ENCODE measurements at regions not wholly inside any gene's neighbourhood (a gene's known extent, or its start where the extent isn't known, plus 50 kb on each side); places are given as distances from the start of the nearest gene placed in this dataset.

GRCh38 chr3:73874606-73875369, 250.0 kb upstream of the PDZRN3 start:
- Mint-ChIP-seq H3K4me1 (peaks cover 23% of the 10 kb centered on the region), H3K27me3 (ENCODE audit: low read depth) (no peaks in the 10 kb centered on the region), H3K27ac (peak overlapping the region; percentile 75), H3K4me3 (peak overlapping the region; percentile 23; the same call in 1 of the 2 replicates), H3K36me3 (no peaks in the 10 kb centered on the region), H3K9me3 (peaks cover 18% of the 10 kb centered on the region)
- POLR2A ChIA-PET, result no interaction called here
- TF ChIP-seq FOXP4 (CRISPR knock-in tag; IDR thresholded peaks at IDR 0.05), result 0 out of 2 replicates have a peak, but pooled peaks have one; percentile 15
- TF ChIP-seq ZNF263 (CRISPR knock-in tag; IDR thresholded peaks at IDR 0.05; ENCODE audit: low read depth), result no peak
- CTCF ChIA-PET, result interaction anchor here (0.8 kb wide), 1 partner anchor 1127 kb away, joined by 3 read pairs; no protein-coding TSS in a partner anchor
- DNase-seq (ENCODE audit: low spot score) (no peak), ATAC-seq (peak; percentile 60)

- Mint-ChIP-seq H3K27ac (no peak overlapping the region), H3K9me3 (peaks cover 16% of the 10 kb centered on the region), H3K27me3 (ENCODE audit: low read depth) (no peaks in the 10 kb centered on the region), H3K4me3 (no peak overlapping the region), H3K36me3 (no peaks in the 10 kb centered on the region), H3K4me1 (peaks cover 23% of the 10 kb centered on the region)
- TF ChIP-seq STAT6 (CRISPR knock-in tag; conservative IDR thresholded peaks at IDR 0.05; ENCODE audit: low read depth), result no peak
- TF ChIP-seq SMAD3 (CRISPR knock-in tag; IDR thresholded peaks at IDR 0.05; ENCODE audit: borderline replicate concordance), result no peak
- TF ChIP-seq ELF4 (CRISPR knock-in tag; IDR thresholded peaks at IDR 0.05; ENCODE audit: low read depth), result no peak
- POLR2A ChIA-PET, result interaction anchor here (0.7 kb wide), 1 partner anchor 1335 kb away, joined by 4 read pairs; no protein-coding TSS in a partner anchor
- CTCF ChIA-PET, result interaction anchor here (0.8 kb wide), 1 partner anchor 1127 kb away, joined by 3 read pairs; no protein-coding TSS in a partner anchor
- DNase-seq (ENCODE audit: low spot score), result no peak
- ATAC-seq, result no peak; the same call in 1 of the 2 replicates
Observed at GRCh38 chr3:73874161-73874560, 249.4 kb upstream of the PDZRN3 start.

- Mint-ChIP-seq H3K36me3 (no peaks in the 10 kb centered on the region), H3K4me1 (peaks cover 2% of the 10 kb centered on the region), H3K27ac (no peak overlapping the region; the same call in 1 of the 2 replicates), H3K4me3 (no peak overlapping the region), H3K9me3 (peaks cover 10% of the 10 kb centered on the region), H3K27me3 (ENCODE audit: low read depth) (no peaks in the 10 kb centered on the region)
- ATAC-seq (0 out of 2 replicates have a peak, but pooled peaks have one; percentile 44), DNase-seq (ENCODE audit: low spot score) (peak; percentile 35)
- POLR2A ChIA-PET, result interaction anchor here (0.7 kb wide), 1 partner anchor 78 kb away, joined by 3 read pairs; no protein-coding TSS in a partner anchor
- TF ChIP-seq ELF4 (CRISPR knock-in tag; IDR thresholded peaks at IDR 0.05; ENCODE audit: low read depth), result no peak
- TF ChIP-seq ZNF263 (CRISPR knock-in tag; IDR thresholded peaks at IDR 0.05; ENCODE audit: low read depth), result no peak
- 0 out of 2 replicates have a peak, but pooled peaks have one; percentile 25 for TF ChIP-seq CTCF (IDR thresholded peaks at IDR 0.05)
- no peak for TF ChIP-seq E2F4 (CRISPR knock-in tag; IDR thresholded peaks at IDR 0.05; ENCODE audit: borderline replicate concordance, low read depth)
- CTCF ChIA-PET, result no interaction called here
Observed at GRCh38 chr3:73868688-73869315, 244.1 kb upstream of the PDZRN3 start.
